ENCODE measurements at regions not wholly inside any gene's neighbourhood (a gene's known extent, or its start where the extent isn't known, plus 50 kb on each side); places are given as distances from the start of the nearest gene placed in this dataset.

- TF ChIP-seq KIAA2018 (CRISPR knock-in tag; IDR thresholded peaks at IDR 0.05; ENCODE audit: borderline replicate concordance) (no peak), ZNF891 (CRISPR knock-in tag; IDR thresholded peaks at IDR 0.05) (no peak), MAFF (IDR thresholded peaks at IDR 0.05; ENCODE audit: low read depth, low read length) (0 out of 2 replicates have a peak, but pooled peaks have one; percentile 1), MEIS1 (CRISPR knock-in tag; IDR thresholded peaks at IDR 0.05; ENCODE audit: borderline replicate concordance) (no peak), RAD21 (CRISPR knock-in tag; IDR thresholded peaks at IDR 0.05) (peak; percentile 92), CEBPG (CRISPR knock-in tag; IDR thresholded peaks at IDR 0.05) (no peak), PLSCR1 (CRISPR knock-in tag; IDR thresholded peaks at IDR 0.05; ENCODE audit: borderline replicate concordance) (no peak), NFE2L2 (IDR thresholded peaks at IDR 0.05; ENCODE audit: low read length) (no peak), RFX5 (IDR thresholded peaks at IDR 0.05; ENCODE audit: low read depth, low read length) (no peak), SRF (IDR thresholded peaks at IDR 0.05; ENCODE audit: low read depth, low read length) (no peak), SOX5 (CRISPR knock-in tag; IDR thresholded peaks at IDR 0.05; ENCODE audit: borderline replicate concordance) (no peak; the same call in 1 of the 2 replicates), ZNF407 (CRISPR knock-in tag; IDR thresholded peaks at IDR 0.05; ENCODE audit: not compliant biosample characterization) (no peak)
These were observed 71.7 kb upstream of the ETS2 start (continued) for GRCh38 chr21:38733972-38734546.
